ENCODE measurements at regions not wholly inside any gene's neighbourhood (a gene's known extent, or its start where the extent isn't known, plus 50 kb on each side); places are given as distances from the start of the nearest gene placed in this dataset.

GRCh38 chrX:117092641-117093040 lies 629.9 kb upstream of the CT83 start:
- H3K9me3 ChIP-seq (replicated peaks in 1 of 11): peaks cover 45 to 50% (median 47%) of the 10 kb centered on the region in 11 experiments
- no peak overlapping the region for H3K4me3 ChIP-seq
- H3K27ac ChIP-seq: no peak overlapping the region
- H3K27me3 ChIP-seq: no peaks in the 10 kb centered on the region
- no peaks in the 10 kb centered on the region for H3K36me3 ChIP-seq
- H4K20me1 ChIP-seq: no peaks in the 10 kb centered on the region
- no peak overlapping the region for H3K4me2 ChIP-seq
- H3K4me1 ChIP-seq: no peaks in the 10 kb centered on the region
- no peak overlapping the region for H3K9ac ChIP-seq
- TF ChIP-seq Cebpa-rat (IDR thresholded peaks at IDR 0.05): no peak

- TF ChIP-seq Cebpa-rat (IDR thresholded peaks at IDR 0.05): no peak
- no peaks in the 10 kb centered on the region for H3K4me1 ChIP-seq
Observed at GRCh38 chrX:117063224-117063623, 600.4 kb upstream of the CT83 start.

GRCh38 chrX:117059848-117060247 lies 597.1 kb upstream of the CT83 start:
- no peak for TF ChIP-seq Cebpa-rat (IDR thresholded peaks at IDR 0.05)
- no peak overlapping the region for H3K4me2 ChIP-seq
- H3K4me1 ChIP-seq: no peaks in the 10 kb centered on the region
- H3K27ac ChIP-seq: no peak overlapping the region
- H3K9ac ChIP-seq: no peak overlapping the region
- no peaks in the 10 kb centered on the region for H3K36me3 ChIP-seq
- no peaks in the 10 kb centered on the region for H3K27me3 ChIP-seq
- 0 out of 22 replicates have a peak, but pooled peaks cover 0 to 6% (median 0%) of the 10 kb centered on the region in 11 experiments for H3K9me3 ChIP-seq (replicated peaks in 1 of 11)
- H3K4me3 ChIP-seq: no peak overlapping the region
- H4K20me1 ChIP-seq: no peaks in the 10 kb centered on the region; a peak in 1 of 22 replicates

More at GRCh38 chrX:117063224-117063623, 600.4 kb upstream of the CT83 start:
- Histone ChIP-seq H4K20me1 (no peaks in the 10 kb centered on the region), H3K4me2 (no peak overlapping the region), H3K9ac (no peak overlapping the region), H3K9me3 (replicated peaks in 1 of 11) (0 out of 22 replicates have a peak, but pooled peaks cover 0 to 6% (median 0%) of the 10 kb centered on the region in 11 experiments), H3K27ac (no peak overlapping the region), H3K27me3 (no peaks in the 10 kb centered on the region), H3K36me3 (no peaks in the 10 kb centered on the region), H3K4me3 (no peak overlapping the region)

GRCh38 chrX:117053260-117053659 lies 590.5 kb upstream of the CT83 start:
- H3K27me3 ChIP-seq: no peaks in the 10 kb centered on the region
- no peaks in the 10 kb centered on the region for H3K36me3 ChIP-seq
- no peak overlapping the region for H3K4me2 ChIP-seq
- no peaks in the 10 kb centered on the region; a peak in 1 of 22 replicates for H4K20me1 ChIP-seq
- H3K4me1 ChIP-seq: no peaks in the 10 kb centered on the region
- no peak overlapping the region for H3K27ac ChIP-seq
- H3K4me3 ChIP-seq: no peak overlapping the region
- peaks cover 5 to 16% (median 9%) of the 10 kb centered on the region in 11 experiments; a peak in 15 of 22 replicates for H3K9me3 ChIP-seq (replicated peaks in 1 of 11)
- H3K9ac ChIP-seq: no peak overlapping the region
- TF ChIP-seq Cebpa-rat (IDR thresholded peaks at IDR 0.05): no peak

- no peak overlapping the region for H3K9ac ChIP-seq
- H3K36me3 ChIP-seq: no peaks in the 10 kb centered on the region
- TF ChIP-seq Cebpa-rat (IDR thresholded peaks at IDR 0.05): no peak
- peaks cover 0 to 6% (median 0%) of the 10 kb centered on the region in 11 experiments; a peak in 3 of 22 replicates for H3K27me3 ChIP-seq
- H3K4me3 ChIP-seq: no peak overlapping the region
- no peaks in the 10 kb centered on the region for H3K4me1 ChIP-seq
- no peak overlapping the region for H3K4me2 ChIP-seq
- H4K20me1 ChIP-seq: no peaks in the 10 kb centered on the region
- no peak overlapping the region for H3K27ac ChIP-seq
- H3K9me3 ChIP-seq (replicated peaks in 1 of 11): no peaks in the 10 kb centered on the region
Observed at GRCh38 chrX:117038918-117039440, 576.2 kb upstream of the CT83 start.

GRCh38 chrX:117010243-117010642 lies 547.5 kb upstream of the CT83 start:
- H3K4me2 ChIP-seq: no peak overlapping the region

GRCh38 chrX:117002981-117003380 lies 540.2 kb upstream of the CT83 start:
- peaks cover 0 to 11% (median 0%) of the 10 kb centered on the region in 11 experiments; a peak in 3 of 22 replicates for H3K9me3 ChIP-seq (replicated peaks in 1 of 11)
- H3K4me1 ChIP-seq: peaks cover 0 to 8% (median 0%) of the 10 kb centered on the region in 10 experiments; a peak in 2 of 20 replicates
- H4K20me1 ChIP-seq: no peaks in the 10 kb centered on the region
- no peak overlapping the region for H3K27ac ChIP-seq
- peaks cover 0 to 31% (median 21%) of the 10 kb centered on the region in 11 experiments; a peak in 16 of 22 replicates for H3K27me3 ChIP-seq
- H3K4me3 ChIP-seq: no peak overlapping the region
- H3K9ac ChIP-seq: no peak overlapping the region
- H3K36me3 ChIP-seq: no peaks in the 10 kb centered on the region
- peak overlapping the region in 3 of 11 experiments; percentile 4 to 13 (median 13); a peak in 3 of 22 replicates for H3K4me2 ChIP-seq
- no peak for TF ChIP-seq Cebpa-rat (IDR thresholded peaks at IDR 0.05)

More at GRCh38 chrX:117010243-117010642, 547.5 kb upstream of the CT83 start:
- TF ChIP-seq Cebpa-rat (IDR thresholded peaks at IDR 0.05): no peak
- Histone ChIP-seq H3K27me3 (peaks cover 0 to 16% (median 0%) of the 10 kb centered on the region in 11 experiments; a peak in 5 of 22 replicates), H3K9ac (no peak overlapping the region), H3K9me3 (replicated peaks in 1 of 11) (peaks cover 0 to 6% (median 0%) of the 10 kb centered on the region in 11 experiments; a peak in 1 of 22 replicates), H4K20me1 (no peaks in the 10 kb centered on the region), H3K4me3 (no peak overlapping the region), H3K4me1 (no peaks in the 10 kb centered on the region), H3K27ac (no peak overlapping the region), H3K36me3 (no peaks in the 10 kb centered on the region)

- H3K36me3 ChIP-seq: no peaks in the 10 kb centered on the region
- H3K4me3 ChIP-seq: no peak overlapping the region
- no peak overlapping the region for H3K27ac ChIP-seq
- TF ChIP-seq Cebpa-rat (IDR thresholded peaks at IDR 0.05): no peak
- H4K20me1 ChIP-seq: no peaks in the 10 kb centered on the region
- no peaks in the 10 kb centered on the region for H3K27me3 ChIP-seq
- H3K4me1 ChIP-seq: peaks cover 0 to 14% (median 0%) of the 10 kb centered on the region in 10 experiments; a peak in 9 of 20 replicates
- peaks cover 21 to 34% (median 27%) of the 10 kb centered on the region in 11 experiments for H3K9me3 ChIP-seq (replicated peaks in 1 of 11)
- H3K9ac ChIP-seq: no peak overlapping the region
- no peak overlapping the region for H3K4me2 ChIP-seq
Observed at GRCh38 chrX:116975517-116975916, 512.7 kb upstream of the CT83 start.

GRCh38 chrX:116972362-116972761 lies 509.6 kb upstream of the CT83 start:
- H3K27ac ChIP-seq: peak overlapping the region in 2 of 11 experiments; percentile 28 to 39; a peak in 1 of 22 replicates
- H3K9ac ChIP-seq: no peak overlapping the region
- H3K36me3 ChIP-seq: no peaks in the 10 kb centered on the region
- no peaks in the 10 kb centered on the region for H4K20me1 ChIP-seq
- peaks cover 0 to 14% (median 0%) of the 10 kb centered on the region in 10 experiments; a peak in 9 of 20 replicates for H3K4me1 ChIP-seq
- H3K4me2 ChIP-seq: peak overlapping the region in 3 of 11 experiments; percentile 20 to 42 (median 41); a peak in 4 of 22 replicates
- TF ChIP-seq Cebpa-rat (IDR thresholded peaks at IDR 0.05): peak in 1 of 11 experiments; percentile 43; a peak in 2 of 22 replicates
- H3K27me3 ChIP-seq: no peaks in the 10 kb centered on the region
- H3K4me3 ChIP-seq: no peak overlapping the region
- H3K9me3 ChIP-seq (replicated peaks in 1 of 11): peaks cover 17 to 34% (median 25%) of the 10 kb centered on the region in 11 experiments
